Omental fat pad (tissue), 3 donors: ENCODE measurements at regions not wholly inside any gene's neighbourhood (a gene's known extent, or its start where the extent isn't known, plus 50 kb on each side); places are given as distances from the start of the nearest gene placed in this dataset.
A peak's percentile ranks its signal among the peaks of the same experiment; 100 is the strongest.

Experiments
- ATAC-seq: fragments of 150-250 bp; one replicate; pipeline ENCODE4 v1.9.1; 2016; ENCODE audit warnings: mild to moderate bottlenecking, moderate library complexity; ENCODE audit not compliant: low FRiP score
- DNase-seq: peaks from one replicate; pipeline ENCODE4 v3.0.0-alpha.2; 2019; ENCODE audit warnings: low spot score
- TF ChIP-seq, protein P1 (sequence below), 3 donors: fragments of 450-650 bp; IDR thresholded peaks; one replicate each; pipeline ENCODE4 v1.5.1; 2016 to 2017; ENCODE audit warnings: antibody characterized with exemption in 3 of 3, mild to moderate bottlenecking in 3 of 3, moderate library complexity in 2 of 3

DNA sequence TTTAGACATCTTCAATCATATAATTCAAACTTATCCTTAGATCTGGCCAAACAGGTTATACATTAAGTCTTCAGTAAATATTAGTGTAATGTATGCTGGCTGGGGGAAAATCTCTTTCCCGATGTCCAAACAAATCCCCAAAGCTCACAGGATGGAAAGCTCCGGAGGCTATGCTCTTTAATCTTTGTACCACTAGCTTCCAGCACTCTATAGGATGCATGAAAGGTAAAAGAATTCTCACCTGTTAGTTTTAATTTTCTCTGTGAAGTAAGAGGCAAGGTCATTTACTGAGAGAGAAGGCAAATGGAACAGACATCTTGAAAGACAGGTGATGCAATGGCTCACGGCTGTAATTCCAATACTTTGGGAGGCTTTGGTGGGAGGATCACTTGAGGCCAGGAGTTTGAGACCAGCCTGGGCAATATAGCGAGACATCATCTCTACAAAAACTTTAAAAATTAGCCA, 99.8 kb upstream of the KIF5B start:
- no peak for ATAC-seq
- no peak for DNase-seq
- TF ChIP-seq, protein P1, sequence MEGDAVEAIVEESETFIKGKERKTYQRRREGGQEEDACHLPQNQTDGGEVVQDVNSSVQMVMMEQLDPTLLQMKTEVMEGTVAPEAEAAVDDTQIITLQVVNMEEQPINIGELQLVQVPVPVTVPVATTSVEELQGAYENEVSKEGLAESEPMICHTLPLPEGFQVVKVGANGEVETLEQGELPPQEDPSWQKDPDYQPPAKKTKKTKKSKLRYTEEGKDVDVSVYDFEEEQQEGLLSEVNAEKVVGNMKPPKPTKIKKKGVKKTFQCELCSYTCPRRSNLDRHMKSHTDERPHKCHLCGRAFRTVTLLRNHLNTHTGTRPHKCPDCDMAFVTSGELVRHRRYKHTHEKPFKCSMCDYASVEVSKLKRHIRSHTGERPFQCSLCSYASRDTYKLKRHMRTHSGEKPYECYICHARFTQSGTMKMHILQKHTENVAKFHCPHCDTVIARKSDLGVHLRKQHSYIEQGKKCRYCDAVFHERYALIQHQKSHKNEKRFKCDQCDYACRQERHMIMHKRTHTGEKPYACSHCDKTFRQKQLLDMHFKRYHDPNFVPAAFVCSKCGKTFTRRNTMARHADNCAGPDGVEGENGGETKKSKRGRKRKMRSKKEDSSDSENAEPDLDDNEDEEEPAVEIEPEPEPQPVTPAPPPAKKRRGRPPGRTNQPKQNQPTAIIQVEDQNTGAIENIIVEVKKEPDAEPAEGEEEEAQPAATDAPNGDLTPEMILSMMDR (IDR thresholded peaks at IDR 0.05): no peak

DNA sequence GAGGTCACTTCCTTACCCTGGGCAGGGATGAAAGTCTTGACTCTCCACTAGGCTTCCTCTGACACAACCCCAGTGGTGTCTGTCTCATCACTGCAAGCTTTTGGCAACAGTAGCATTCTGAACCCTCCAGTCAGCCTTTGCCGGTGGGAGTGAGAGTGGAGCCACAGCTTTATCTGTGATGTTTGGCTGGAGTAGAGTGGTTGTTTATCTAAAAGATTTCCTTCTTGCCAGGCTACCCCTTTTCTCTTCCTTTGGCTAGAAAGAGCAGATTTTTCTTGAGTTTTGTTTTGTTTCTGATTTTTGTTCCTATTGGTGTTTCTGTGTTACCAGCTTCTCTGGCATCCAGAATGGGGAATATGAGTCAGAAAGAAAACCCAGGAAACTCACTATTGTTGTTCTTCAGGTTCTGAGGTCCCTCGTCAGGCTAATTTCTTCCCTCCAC, 98.9 kb upstream of the KIF5B start:
- DNase-seq (no peak), ATAC-seq (peak; percentile 51)
- TF ChIP-seq, protein P1 (IDR thresholded peaks at IDR 0.05): no peak

DNA sequence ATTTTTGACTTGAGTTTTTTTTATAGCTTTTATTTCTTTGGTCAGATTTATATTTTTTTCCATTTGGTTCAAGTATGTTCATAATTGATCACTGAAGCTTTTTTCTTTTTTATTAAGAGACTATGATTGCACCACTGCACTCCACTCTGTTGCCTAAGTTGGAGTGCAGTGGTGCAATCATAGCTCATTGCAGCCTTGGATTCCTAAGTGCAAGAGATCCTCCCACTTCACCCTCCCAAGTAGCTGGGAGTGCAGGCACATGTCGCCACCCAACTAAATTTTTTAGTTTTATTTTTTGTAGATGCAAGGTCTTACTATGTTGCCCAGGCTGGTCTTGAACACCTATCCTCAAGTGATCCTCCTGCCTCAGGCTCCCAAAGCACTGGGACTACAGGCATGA, 97.7 kb upstream of the KIF5B start:
- ATAC-seq: no peak
- TF ChIP-seq, protein P1 (IDR thresholded peaks at IDR 0.05): no peak
- DNase-seq: no peak

DNA sequence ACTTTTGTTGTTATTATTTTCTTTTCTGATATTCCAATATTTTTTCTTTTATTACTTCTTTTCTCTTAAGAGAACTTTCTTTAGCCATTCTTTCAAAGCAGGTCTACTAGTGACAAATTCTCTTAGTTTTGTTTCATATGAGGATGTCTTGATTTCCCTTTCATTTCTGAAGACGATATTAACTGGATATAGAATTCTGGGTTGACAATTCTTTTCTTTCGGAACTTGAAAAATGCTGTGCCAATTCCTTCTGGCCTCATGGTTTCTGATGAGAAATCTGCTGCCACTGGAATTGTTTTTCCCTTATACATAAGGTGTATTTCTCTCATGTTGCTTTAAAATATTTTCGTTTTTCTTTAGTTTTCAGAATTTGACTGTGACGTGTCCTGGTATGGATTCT, 97.0 kb upstream of the KIF5B start:
- no peak for DNase-seq
- TF ChIP-seq, protein P1 (IDR thresholded peaks at IDR 0.05): no peak
- ATAC-seq: no peak

DNA sequence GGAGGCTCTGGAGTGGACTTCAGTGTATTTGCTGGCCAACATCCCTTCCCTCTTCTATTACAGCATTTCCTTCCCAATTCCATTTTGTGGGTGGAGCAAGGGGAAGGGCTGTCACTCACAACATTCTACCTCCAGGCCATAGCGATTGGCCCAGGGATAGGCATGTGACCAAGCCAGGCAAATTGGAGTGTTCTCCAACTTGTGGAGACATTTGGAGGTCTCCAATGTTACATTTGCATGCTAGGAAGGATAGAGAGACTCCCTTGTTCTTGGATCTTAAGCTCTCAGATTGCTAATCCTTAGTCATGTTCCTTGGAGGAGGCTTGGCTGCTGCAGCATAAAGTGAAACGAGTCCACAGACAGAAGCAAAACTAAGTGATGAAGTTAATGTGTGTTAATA, 95.6 kb upstream of the KIF5B start:
- TF ChIP-seq, protein P1 (IDR thresholded peaks at IDR 0.05): no peak

DNA sequence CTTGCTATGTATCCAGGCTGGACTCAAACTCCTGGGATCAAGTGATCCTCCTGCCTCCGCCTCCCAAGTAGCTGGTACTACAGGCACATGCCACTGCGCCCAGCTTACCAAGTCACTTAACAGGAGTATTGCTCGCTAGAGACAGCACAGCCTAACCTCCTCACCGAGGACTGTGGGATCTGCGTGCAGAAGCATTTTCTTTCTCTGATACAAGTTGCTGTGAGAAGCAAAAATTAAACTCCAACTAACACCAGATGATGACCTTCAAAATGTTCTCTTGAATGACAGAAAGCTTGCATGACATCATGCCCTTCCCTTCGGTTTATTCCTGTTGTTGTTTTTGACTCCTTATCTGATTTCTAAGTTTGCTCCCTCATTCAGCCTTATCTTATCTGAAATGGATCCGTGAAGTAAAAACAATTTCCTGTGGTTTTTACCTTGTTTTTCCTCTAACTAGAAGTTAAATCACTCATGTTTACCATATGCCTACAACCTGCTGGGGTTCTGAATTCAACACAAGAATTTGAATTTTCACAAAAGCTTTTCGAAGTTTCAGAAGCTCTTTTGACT, 94.4 kb upstream of the KIF5B start:
- TF ChIP-seq, protein P1 (IDR thresholded peaks at IDR 0.05): no peak
- DNase-seq (no peak), ATAC-seq (no peak)

More for the DNA sequence above, 95.6 kb upstream of the KIF5B start:
- DNase-seq (no peak), ATAC-seq (no peak)

DNA sequence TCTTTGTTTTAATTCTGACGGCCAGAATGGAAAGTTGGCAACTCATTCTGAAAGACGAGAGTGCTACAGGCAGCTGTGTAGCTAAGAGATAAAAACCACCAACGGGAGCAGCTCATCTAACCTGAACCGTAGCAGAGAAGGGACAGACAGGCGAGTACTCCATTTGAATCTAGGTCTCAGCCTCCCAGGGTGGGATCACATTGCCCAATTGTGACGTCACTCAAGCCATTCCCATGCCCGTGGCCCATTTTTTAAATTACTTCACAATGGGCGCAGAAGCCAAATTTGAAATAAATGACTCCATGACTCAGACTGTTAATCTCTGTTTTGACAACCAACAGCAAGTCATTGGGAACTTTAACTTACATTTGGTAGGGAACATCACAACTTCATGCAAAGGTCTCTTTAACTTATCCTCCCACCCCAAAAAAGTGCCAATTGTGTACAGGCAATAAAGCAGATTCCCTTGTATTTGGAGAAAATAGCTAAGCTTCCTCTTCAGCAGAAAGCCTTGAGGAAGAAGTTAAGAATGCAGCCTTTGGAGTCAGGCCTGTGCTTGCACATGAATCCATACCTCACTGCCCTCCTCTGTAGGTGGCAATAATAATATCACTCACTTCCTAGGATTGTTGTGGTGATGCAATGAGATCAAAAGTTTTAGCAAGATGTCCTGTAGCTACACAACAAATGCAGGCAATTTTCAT, 93.2 kb upstream of the KIF5B start:
- TF ChIP-seq, protein P1 (IDR thresholded peaks at IDR 0.05): no peak
- peak; percentile 38 for DNase-seq
- peak; percentile 98 for ATAC-seq
